ENCODE measurements at regions not wholly inside any gene's neighbourhood (a gene's known extent, or its start where the extent isn't known, plus 50 kb on each side); places are given as distances from the start of the nearest gene placed in this dataset.
A peak's percentile ranks its signal among the peaks of the same experiment; 100 is the strongest.
"Not testable (repeated sequence)": the region's sequence is repeated elsewhere in the genome, so short reads cannot be mapped to it uniquely, and the experiment has no call there.

DNA sequence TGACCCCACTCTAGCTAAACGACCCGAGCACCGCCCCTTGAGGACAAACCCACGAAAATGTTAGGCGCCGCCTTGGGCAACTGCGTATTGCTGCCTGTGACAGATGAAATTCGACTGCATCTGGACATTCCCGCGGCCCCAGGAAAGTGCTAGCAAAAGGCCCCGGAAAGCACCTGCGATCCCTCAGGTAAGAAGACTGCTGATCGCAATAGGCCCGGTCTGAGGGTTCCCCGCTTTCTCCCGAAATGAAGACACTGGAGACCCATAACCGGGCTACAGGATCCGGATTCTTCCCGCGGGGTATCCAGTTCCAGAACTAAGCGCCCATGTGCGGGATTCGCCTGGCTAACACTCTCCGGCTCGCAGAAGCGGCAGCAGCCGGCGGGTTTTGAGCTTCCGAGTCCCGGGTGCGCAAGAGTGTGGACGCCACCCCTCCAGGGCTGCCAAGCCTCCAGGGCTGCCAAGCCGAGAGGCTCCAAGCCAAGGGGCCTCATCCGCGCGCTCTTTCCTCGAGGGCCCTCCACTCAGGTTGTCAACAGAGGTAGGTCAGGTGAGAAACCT is 157.9 kb upstream of the NBPF11 start:
- no peak for DNase-seq

DNA sequence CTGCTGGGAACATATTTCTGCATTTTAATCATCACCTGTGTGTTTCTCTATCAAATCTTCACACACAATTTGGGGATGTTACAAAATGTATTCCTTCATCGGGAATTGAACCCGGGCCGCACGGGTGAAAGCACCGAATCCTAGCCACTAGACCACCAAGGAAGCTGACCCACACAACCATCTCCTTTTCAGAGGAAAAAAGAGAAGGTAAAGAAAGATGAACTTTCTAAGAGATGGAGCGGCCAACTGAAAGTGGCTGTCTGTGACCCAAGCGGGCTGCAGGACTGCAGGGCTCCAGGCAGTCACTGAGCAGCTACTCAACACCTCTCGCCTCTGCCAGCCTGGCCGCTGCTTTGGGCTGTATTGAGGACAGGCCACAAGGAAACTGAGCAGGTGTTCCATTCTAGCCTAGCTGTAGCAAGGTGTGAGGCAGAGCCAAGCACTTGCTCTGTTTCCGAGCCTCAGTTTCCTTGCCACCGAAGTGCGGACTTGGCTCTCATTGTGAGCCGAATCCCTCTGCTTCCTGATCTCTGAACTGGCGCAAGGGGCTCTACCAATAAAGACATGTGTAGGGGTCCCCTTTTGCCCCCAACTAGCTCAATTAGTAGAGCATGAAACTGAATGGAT is 156.9 kb upstream of the NBPF11 start:
- DNase-seq = no peak

DNA sequence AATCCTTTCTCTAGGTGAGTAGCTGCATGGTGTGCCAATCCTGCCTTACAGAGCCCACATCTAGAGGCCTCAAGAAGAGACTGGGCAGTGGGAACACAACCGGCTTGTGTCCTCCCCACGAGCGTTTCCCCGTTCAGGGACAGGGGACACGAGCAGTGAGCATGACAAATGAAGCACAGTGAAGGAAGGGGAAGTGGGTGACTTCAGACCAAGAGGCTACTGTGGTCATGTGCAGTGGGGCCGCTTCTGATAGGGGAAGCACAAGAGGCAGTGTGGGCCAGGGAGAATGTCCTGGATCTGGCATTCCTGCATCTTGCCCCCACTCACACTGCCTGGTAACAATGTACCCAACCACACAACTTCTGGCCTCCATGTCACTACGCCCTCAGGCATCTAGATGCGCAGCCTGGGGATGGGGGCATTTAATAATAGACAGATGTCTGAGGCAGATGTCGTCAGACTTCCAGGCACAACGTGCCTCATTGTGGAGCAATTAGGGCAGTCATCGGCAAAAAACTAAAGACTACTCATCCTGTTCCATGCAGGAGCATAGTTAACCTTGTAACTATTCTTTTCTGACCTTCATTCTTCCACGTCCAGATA is 155.6 kb upstream of the NBPF11 start:
- DNase-seq = no peak

DNA sequence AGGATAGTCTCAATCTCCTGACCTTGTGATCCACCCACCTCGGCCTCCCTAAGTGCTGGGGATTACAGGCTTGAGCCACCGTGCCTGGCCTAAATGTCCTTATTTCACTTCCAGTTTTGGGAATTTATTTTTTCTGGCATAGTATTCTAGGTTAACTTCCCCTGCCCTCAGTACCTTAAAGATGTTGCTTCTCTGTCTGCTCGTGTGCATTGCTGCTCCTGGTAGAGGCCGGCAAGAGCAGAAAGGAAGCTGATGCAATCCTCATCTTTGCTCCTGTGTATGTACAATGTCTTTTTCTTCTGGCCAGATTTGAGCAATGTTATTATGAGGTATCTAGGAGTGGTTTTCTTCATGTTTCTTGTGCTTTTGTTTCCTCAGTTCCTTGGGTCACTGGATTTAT is 152.9 kb upstream of the NBPF11 start:
- not testable (repeated sequence) for DNase-seq

DNA sequence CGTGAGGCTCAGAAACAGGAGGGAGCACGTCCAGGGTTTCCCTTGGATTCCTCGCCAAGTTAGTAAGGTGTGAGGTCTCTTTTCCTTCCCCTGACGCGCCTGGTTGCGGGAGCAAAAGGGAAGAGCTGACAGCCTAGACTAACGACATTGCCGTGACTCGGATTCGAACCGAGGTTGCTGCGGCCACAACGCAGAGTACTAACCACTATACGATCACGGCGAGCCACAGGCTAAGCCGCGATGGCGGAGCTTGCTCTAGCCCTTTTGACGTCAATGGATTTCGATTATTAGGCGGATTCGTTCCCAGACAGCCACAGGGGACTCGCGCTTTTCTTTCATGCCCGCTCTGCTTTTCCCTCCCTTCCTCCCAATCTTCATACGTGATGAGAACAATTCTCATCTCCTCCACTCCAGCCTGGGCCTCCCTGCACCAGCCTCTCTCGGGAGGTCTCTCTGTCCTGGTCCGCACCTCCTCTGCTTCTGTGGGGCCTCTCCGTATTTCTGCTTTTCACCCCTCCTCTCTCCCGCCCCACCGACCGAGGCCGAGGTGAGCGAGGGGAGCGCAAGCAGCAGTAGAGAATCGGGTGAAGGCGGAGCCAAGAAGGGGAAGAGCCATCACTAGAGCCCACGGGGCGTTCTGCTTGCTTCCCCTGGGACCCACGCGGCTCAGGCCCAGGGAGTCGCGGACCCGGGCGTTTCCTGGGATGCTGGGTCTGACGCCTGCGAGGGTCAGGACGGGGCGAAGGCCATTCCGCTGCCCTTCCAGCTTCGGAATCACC is 150.7 kb upstream of the NBPF11 start:
- DNase-seq = peak; percentile 25

DNA sequence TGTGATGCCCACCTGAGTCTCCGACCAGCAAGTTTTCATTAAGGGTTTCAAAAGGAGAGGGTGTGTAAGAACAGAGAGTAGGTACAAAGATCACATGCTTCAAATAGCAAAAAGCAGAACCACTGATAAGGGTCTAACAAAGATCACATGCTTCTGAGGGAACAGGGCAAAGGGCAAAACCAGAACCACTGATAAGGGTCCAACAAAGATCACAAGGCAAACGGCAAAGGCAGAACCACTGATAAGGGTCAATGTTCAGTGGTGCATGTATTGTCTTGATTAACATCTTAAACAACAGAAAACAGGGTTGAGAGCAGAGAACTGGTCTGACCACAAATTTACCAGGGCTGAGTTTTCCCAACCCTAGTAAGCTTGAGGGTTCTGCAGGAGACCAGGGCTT is 145.8 kb upstream of the NBPF11 start:
- not testable (repeated sequence) for DNase-seq

DNA sequence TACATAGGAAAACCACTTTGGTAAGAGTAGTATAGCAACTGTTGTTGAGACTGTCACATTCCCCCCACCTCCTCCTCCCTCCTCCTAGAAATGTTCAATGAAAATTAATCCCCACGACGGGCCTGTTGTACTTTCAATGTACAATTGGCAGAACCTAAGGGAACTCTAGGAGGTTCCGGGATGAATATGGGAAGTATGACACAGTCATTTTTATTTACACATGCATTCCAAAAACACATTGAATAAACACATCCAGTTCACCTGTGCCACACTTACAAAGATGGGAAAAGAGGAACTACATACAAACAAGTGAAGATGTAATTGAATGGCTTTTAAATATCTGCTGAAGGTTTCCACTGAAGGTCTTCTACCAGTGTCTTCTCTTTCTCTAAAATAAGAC is 144.4 kb upstream of the NBPF11 start:
- DNase-seq = no peak

DNA sequence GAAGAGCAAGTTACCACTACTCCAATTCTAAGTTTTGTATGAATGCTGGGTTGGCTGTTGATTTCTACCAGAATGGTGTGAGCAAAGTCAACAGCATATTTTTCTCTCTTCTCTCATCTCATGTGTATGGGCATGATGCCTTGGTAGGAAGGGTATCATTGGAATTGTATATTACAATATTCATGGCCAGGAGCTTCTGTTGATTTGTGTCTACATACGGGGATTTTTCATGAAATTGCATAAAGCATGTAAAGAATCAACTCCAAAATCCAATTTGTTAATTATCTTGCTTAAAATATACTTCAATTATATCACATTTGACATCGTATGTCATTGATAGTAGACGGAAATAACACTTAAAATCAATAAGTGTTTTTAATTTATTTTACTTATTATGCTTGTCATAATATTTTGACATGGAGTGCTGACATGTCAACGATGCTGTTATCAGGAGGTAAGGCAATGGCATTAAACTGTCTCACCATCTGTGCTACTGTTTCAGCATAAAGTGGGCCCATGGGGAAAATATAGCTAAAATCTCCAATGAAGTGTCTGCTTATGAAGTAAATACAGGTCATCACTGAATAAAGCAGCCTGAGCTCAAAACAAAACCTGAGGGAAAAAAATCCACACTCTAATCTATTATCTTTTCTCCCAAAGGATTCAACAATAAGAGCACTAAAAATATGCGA is 142.2 kb upstream of the NBPF11 start:
- DNase-seq = no peak

DNA sequence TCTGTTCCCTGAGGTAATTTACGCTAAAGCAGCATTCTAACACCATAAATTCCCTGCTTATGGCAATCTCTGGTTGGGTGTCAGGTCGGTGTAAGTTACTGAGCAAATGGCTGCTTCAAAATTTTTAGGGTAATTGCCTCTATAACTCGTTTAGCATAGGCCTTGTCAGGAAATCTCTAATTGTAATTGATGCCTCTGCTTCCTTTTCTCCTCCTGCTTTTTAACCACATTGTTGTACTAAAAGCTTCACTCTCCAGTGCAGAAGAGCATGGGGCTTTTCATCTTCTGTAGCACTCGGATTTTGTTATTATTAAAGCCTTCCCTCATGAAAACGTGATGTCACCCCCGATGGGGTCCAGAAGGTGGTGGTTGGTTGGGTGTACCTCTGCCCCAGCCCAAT is 141.6 kb upstream of the NBPF11 start:
- no peak for DNase-seq

DNA sequence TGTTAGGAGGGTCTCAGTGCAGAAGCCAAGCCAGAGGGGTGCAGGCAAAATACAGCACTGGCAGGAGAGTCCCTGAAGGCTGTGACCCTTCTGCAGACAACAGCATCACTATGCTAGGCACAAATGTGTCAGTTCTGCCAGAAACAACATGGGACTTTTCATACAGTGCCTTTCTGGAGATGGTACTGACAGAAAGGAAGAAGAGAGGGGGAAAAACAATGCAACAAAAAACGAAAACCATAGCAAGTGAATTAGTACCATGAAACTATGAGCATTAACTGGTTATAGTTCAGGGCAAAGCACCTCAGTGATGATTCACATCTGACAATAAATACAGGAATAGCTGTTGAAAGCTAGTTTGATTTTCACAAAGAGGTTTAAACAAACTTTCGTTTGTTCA is 140.8 kb upstream of the NBPF11 start:
- DNase-seq = no peak

DNA sequence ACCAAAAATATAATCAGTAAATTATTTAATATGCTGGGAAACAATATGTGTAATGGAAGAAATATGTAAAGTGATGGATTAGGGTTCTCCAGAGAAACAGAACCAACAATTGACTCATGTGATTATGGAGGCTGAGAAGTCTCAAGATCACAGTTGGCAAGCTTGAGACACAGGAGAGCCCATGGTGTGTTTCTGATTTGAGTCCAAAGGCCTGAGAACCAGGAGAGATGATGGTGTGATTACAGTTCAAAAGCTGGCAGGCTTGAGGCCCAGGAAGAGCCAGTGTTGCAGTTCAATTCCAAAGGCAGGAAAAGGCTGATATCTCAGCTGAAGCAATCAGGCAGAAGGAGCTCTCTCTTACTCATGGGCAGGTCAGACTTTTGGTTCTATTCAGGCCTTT is 138.8 kb upstream of the NBPF11 start:
- no peak for DNase-seq

DNA sequence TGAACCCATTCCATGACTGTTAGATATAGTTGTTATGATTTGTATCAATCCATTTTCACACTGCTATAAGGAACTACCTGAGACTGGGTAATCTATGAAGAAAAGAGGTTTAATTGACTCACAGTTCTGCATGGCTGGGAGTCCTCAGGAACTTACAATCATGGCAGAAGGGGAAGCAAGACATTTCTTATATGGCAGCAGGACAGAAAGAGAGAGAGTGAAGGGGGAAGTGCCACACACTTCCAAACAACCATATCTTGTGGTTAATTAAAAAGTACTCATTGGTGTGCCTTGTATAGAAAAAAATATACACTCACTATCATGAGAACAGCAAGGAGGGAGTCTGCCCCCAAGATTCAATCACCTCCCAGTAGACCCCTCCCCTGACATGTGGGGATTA is 137.6 kb upstream of the NBPF11 start:
- DNase-seq = no peak

DNA sequence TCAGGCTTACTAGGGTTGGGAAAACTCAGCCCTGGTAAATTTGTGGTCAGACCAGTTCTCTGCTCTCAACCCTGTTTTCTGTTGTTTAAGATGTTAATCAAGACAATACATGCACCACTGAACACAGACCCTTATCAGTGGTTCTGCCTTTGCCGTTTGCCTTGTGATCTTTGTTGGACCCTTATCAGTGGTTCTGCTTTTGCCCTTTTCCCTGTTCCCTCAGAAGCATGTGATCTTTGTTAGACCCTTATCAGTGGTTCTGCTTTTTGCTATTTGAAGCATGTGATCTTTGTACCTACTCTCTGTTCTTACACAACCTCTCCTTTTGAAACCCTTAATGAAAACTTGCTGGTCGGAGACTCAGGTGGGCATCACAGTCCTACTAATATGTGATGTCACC is 133.9 kb upstream of the NBPF11 start:
- DNase-seq = not testable (repeated sequence)

DNA sequence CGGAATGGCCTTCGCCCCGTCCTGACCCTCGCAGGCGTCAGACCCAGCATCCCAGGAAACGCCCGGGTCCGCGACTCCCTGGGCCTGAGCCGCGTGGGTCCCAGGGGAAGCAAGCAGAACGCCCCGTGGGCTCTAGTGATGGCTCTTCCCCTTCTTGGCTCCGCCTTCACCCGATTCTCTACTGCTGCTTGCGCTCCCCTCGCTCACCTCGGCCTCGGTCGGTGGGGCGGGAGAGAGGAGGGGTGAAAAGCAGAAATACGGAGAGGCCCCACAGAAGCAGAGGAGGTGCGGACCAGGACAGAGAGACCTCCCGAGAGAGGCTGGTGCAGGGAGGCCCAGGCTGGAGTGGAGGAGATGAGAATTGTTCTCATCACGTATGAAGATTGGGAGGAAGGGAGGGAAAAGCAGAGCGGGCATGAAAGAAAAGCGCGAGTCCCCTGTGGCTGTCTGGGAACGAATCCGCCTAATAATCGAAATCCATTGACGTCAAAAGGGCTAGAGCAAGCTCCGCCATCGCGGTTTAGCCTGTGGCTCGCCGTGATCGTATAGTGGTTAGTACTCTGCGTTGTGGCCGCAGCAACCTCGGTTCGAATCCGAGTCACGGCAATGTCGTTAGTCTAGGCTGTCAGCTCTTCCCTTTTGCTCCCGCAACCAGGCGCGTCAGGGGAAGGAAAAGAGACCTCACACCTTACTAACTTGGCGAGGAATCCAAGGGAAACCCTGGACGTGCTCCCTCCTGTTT is 128.9 kb upstream of the NBPF11 start:
- DNase-seq = not testable (repeated sequence)

DNA sequence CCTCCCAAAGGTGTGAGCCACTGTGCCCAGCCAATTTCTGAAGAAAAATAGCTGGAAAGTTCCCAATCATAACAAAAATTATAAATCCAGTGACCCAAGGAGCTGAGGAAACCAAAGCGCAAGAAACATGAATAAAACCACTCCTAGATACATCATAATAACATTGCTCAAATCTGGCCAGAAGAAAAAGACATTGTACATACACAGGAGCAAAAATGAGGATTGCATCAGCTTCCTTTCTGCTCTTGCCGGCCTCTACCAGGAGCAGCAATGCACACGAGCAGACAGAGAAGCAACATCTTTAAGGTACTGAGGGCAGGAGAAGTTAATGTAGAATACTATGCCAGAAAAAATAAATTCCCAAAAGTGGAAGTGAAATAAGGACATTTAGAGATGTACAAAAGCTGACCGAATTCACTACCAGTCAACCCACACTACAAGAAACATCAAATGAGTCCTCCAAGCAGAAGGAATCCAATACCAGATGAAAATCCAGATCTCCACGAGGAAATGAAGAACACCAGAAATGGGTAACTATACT is 127.0 kb upstream of the NBPF11 start:
- DNase-seq = not testable (repeated sequence)

DNA sequence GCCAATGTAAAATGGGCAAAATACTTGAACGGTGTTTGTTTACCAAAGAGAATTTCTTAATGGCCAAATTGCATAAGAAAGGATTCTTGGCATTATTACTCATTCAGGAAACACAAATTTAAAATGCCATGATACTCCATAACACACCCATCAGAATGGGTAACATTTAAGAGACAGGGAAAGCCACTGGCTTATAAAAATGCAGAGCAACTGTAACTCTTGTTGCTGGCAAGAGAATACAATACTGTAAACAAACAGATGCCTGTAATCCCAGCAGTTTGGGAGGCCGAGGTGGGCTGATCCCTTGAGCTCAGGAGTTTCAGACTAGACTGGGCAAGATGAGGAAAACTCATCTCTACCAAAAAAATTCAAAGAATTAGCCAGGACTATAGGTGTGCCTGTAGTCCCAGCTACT is 125.8 kb upstream of the NBPF11 start:
- not testable (repeated sequence) for DNase-seq

DNA sequence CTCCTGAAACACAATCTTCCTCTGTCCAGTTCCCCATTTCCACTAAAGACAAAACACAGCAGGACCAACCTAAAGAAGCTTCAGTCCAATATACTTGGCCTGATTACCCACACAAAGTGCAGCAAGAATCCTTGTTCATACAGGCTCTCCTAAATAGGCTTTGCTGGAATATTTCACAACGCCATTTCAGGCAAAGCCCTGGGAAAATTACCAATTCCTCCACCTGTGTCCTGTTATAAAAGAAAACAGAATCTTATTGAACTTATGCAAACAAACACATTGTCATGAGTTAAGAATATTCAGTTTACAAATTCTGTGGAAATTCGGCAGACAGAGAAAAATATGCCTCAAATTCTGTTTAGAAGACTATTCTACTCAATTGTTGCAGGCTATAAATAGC is 115.0 kb upstream of the NBPF11 start:
- DNase-seq = not testable (repeated sequence)

DNA sequence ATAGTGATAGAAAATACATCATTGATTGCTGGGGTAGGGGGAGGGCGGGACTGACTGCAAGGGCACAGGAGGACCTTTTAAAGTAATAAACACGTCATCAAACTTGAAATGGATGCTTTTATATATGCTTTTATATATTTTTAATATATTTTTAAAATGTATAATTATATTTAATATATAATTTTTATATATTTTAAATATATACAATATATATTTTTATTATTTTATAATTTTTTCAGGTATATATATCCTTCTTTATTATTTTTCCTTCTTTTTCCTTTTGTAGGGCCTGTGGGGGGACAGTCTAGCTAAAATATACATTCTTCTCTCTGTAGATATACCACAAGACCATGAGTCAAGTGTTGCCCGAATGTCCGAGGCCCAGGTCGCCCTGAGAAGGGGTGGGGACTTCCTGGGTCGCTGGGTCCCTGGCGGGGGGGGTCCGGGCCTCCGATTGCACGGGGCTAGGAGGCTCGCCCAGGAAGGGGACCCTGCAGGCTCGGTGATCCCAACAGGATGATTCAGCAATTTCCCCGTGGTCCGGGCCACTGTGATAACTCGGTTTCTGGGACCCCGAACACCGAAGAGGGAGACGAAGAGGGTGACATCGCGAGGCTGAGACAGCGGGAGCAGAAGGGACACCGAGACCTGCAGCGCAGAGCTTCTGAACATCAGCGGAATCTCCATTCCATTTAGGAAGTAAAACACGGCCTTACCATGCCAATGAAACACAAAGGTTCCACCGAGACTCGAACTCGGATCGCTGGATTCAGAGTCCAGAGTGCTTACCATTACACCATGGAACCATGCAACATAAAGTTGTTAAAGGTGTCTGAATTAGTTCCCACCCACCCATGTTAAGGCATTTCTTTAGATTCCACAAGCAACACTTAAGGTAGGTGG is 112.5 kb upstream of the NBPF11 start:
- DNase-seq = no peak

DNA sequence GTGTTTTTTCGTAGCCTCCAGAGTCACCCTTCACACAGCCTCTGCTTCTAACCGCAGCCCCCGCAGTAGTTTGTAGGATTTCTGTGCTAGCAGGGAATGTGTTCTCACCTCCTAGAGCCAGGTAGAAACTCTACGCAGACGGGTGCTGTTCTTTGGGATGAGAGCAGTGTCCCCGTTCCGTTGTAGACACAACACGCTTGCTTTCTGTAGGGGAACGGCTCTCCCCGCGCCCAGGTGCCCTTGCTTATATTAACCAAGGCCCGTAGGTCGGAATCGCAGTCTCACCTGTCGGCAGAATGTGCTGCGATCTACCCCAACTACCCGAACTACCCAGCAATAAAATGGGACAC is 111.8 kb upstream of the NBPF11 start:
- DNase-seq = peak; percentile 4

DNA sequence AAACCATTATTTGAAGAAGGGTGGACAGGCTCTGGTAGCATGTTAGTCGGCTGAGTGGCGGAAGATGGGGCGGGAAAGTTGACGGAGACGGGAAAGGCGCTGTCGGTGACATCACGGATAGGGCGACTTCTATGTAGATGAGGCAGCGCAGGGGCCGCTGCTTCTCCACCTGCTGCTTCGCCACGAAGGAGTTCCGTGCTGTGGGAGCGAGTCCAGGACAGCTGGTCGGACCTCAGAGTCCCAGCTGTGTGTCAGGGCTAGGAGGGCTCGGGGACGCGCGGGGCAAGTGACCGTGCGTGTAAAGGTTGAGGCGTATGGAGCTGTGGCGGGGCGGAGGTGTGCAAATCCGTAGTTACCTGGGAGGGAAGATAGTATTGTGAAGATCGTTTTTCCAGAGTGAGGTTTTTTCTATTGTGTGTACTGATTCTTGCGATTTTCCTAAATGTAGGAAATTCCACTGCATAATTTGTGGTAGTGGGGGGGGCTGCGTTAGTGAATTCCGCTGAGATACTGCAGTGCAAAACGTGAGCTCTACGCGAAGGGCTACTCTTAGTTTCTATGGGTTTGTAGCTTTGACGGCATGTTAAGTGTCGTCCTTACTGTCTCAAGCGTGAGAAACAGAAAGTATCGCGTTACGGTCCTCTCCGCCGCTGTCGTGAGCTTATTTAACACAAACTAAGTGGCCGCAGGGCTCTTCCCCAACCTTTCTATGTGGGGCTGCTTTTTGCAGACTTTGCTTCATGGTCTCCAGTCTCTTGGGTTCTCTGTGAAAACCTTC is 111.2 kb upstream of the NBPF11 start:
- peak; percentile 23 for DNase-seq
